ENCODE measurements at regions not wholly inside any gene's neighbourhood (a gene's known extent, or its start where the extent isn't known, plus 50 kb on each side); places are given as distances from the start of the nearest gene placed in this dataset.
"Not testable (repeated sequence)": the region's sequence is repeated elsewhere in the genome, so short reads cannot be mapped to it uniquely, and the experiment has no call there.

DNA sequence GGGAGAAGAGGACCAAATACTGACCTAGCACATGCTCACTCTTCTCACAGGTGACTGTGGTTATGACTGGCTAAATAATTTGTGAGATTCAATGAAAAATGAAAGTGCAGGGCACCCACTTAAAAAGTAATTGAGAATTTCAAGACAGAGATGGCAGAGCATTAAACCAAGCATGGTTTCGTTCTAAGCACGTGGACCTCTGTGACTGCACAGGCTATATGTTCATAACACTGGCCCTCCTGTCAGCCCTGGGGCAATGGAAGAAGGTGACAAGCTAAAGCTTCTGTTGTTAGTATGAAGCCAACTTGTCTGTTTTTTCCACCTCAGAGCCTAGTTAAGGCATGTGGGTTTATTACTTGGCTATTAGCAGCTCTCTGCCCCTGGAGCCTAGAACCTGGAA lies 130.9 kb downstream of the FASLG start:
- Mint-ChIP-seq H3K4me1 (no peaks in the 10 kb centered on the region), H3K9me3 (peaks cover 2% of the 10 kb centered on the region)

GRCh38 chr1:172790245-172790644 lies 131.3 kb downstream of the FASLG start:
- no peak for DNase-seq
- H3K36me3 Mint-ChIP-seq (ENCODE audit: low read depth) = no peaks in the 10 kb centered on the region
- peaks cover 2% of the 10 kb centered on the region for H3K9me3 Mint-ChIP-seq
- ChIA-PET CTCF (no interaction called here), POLR2A (no interaction called here)
- H3K27me3 Mint-ChIP-seq = peaks cover 6% of the 10 kb centered on the region
- H3K4me1 Mint-ChIP-seq = no peaks in the 10 kb centered on the region
- H3K4me3 Mint-ChIP-seq = no peak overlapping the region
- no peak overlapping the region for H3K27ac Mint-ChIP-seq

More for the DNA sequence above, 130.9 kb downstream of the FASLG start:
- Mint-ChIP-seq H3K27ac (no peak overlapping the region), H3K27me3 (peaks cover 6% of the 10 kb centered on the region), H3K36me3 (ENCODE audit: low read depth) (no peaks in the 10 kb centered on the region), H3K4me3 (no peak overlapping the region)
- DNase-seq = no peak
- ChIA-PET POLR2A (no interaction called here), CTCF (no interaction called here)

GRCh38 chr1:172793823-172794222 lies 134.9 kb downstream of the FASLG start:
- Mint-ChIP-seq H3K27ac (no peak overlapping the region), H3K36me3 (ENCODE audit: low read depth) (no peaks in the 10 kb centered on the region), H3K9me3 (no peaks in the 10 kb centered on the region), H3K4me3 (no peak overlapping the region), H3K27me3 (peaks cover 6% of the 10 kb centered on the region), H3K4me1 (no peaks in the 10 kb centered on the region)
- CTCF ChIA-PET = no interaction called here
- POLR2A ChIA-PET = no interaction called here
- DNase-seq = no peak

- H3K4me3 Mint-ChIP-seq = no peak overlapping the region
- H3K36me3 Mint-ChIP-seq (ENCODE audit: low read depth) = no peaks in the 10 kb centered on the region
- H3K4me1 Mint-ChIP-seq = no peaks in the 10 kb centered on the region
- POLR2A ChIA-PET = interaction anchor here (0.9 kb wide), 1 partner anchor 21 kb away, joined by 3 read pairs; no protein-coding TSS in a partner anchor
- no peaks in the 10 kb centered on the region for H3K9me3 Mint-ChIP-seq
- CTCF ChIA-PET = no interaction called here
- no peak for DNase-seq
- H3K27ac Mint-ChIP-seq = no peak overlapping the region
- H3K27me3 Mint-ChIP-seq = peaks cover 4% of the 10 kb centered on the region
Observed at GRCh38 chr1:172795741-172796140, 136.8 kb downstream of the FASLG start.

DNA sequence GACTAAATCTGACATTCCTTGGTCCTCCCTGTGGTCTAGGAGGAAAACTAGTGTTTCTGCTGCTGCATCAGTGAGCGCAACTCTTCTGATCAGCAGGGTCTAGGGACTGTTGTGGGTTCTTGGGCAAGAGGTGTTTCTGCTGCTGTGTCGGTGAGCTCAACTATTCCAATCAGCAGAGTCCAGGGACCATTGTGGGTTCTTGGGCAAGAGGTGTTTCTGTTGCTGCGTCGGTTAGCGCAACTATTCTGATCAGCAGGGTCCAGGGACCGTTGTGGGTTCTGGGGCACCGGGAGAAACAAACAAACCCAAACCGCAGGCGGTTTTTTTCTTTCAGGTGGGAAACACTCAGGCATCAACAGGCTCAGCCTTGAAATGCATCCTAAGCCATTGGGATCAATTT lies 140.9 kb downstream of the FASLG start:
- H3K27me3 Mint-ChIP-seq; POLR2A ChIA-PET; H3K4me1 Mint-ChIP-seq; H3K27ac Mint-ChIP-seq; CTCF ChIA-PET; H3K4me3 Mint-ChIP-seq; H3K36me3 Mint-ChIP-seq (ENCODE audit: low read depth); DNase-seq: not testable (repeated sequence)
- peaks cover 12% of the 10 kb centered on the region for H3K9me3 Mint-ChIP-seq

DNA sequence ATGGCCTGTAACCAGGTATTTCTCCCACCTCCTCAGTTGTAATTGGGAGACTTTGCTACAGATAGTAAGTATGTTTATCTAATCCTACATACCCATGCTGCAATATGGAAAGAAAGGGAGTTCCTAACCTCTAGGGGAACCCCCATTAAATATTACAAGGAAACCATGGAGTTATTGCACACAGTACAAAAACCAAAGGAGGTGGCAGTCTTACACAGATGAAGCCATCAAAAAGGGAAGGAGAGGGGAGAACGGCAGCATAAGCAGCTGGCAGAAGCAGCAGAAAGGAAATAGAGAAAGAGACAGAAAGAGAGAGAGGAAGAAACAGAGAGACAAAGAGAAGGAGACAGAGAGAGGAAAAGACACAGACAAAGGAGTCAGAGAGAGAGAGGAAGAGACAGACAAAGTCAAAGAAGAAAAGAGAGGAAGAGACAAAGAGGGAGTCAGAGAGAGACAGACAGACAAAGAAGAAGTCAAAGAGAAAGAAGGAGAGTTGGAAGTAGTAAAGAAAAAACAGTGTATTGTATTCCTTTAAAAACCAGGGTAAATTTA lies 142.9 kb downstream of the FASLG start:
- ChIA-PET POLR2A (no interaction called here), CTCF (no interaction called here)
- no peaks in the 10 kb centered on the region for H3K27me3 Mint-ChIP-seq
- no peak overlapping the region for H3K27ac Mint-ChIP-seq
- no peaks in the 10 kb centered on the region for H3K36me3 Mint-ChIP-seq (ENCODE audit: low read depth)
- no peaks in the 10 kb centered on the region for H3K4me1 Mint-ChIP-seq
- H3K4me3 Mint-ChIP-seq = no peak overlapping the region
- DNase-seq = no peak
- peaks cover 12% of the 10 kb centered on the region for H3K9me3 Mint-ChIP-seq

DNA sequence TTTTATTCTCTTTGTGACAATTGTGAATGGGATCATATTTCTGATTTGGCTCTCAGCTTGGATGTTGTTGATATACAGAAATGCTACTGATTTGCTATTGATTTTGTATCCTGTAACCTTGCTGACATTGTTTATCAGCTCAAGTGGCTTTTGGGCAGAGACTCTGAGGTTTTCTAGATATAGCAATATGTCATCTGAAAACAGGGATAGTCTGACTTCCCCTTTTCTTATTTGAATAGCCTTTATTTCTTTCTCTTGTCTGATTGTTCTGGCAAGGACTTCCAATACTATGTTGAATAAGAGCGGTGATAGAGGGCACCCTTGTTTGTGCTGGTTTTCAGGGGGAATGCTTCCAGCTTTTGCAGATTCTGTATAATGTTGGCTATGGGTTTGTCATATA lies 150.8 kb downstream of the FASLG start:
- H3K4me3 Mint-ChIP-seq = no peak overlapping the region
- peaks cover 9% of the 10 kb centered on the region for H3K27me3 Mint-ChIP-seq
- peaks cover 7% of the 10 kb centered on the region for H3K4me1 Mint-ChIP-seq
- CTCF ChIA-PET = no interaction called here
- peaks cover 2% of the 10 kb centered on the region for H3K36me3 Mint-ChIP-seq (ENCODE audit: low read depth)
- POLR2A ChIA-PET = no interaction called here
- DNase-seq = no peak
- no peak overlapping the region for H3K27ac Mint-ChIP-seq
- peaks cover 17% of the 10 kb centered on the region for H3K9me3 Mint-ChIP-seq

- Mint-ChIP-seq H3K4me3 (no peak overlapping the region), H3K27ac (no peak overlapping the region), H3K4me1 (peaks cover 7% of the 10 kb centered on the region), H3K27me3 (peaks cover 9% of the 10 kb centered on the region), H3K36me3 (ENCODE audit: low read depth) (peaks cover 9% of the 10 kb centered on the region), H3K9me3 (peaks cover 26% of the 10 kb centered on the region)
- DNase-seq = no peak
- ChIA-PET POLR2A (no interaction called here), CTCF (no interaction called here)
Observed at GRCh38 chr1:172810480-172811175, 151.7 kb downstream of the FASLG start.

GRCh38 chr1:172811694-172812093 lies 152.8 kb downstream of the FASLG start:
- H3K27me3 Mint-ChIP-seq = peaks cover 15% of the 10 kb centered on the region
- H3K9me3 Mint-ChIP-seq = peaks cover 29% of the 10 kb centered on the region
- DNase-seq = no peak
- no peak overlapping the region for H3K27ac Mint-ChIP-seq
- H3K4me3 Mint-ChIP-seq = no peak overlapping the region
- ChIA-PET POLR2A (no interaction called here), CTCF (no interaction called here)
- H3K36me3 Mint-ChIP-seq (ENCODE audit: low read depth) = peaks cover 13% of the 10 kb centered on the region
- H3K4me1 Mint-ChIP-seq = peaks cover 10% of the 10 kb centered on the region

GRCh38 chr1:172812118-172812517 lies 153.2 kb downstream of the FASLG start:
- CTCF ChIA-PET = no interaction called here

DNA sequence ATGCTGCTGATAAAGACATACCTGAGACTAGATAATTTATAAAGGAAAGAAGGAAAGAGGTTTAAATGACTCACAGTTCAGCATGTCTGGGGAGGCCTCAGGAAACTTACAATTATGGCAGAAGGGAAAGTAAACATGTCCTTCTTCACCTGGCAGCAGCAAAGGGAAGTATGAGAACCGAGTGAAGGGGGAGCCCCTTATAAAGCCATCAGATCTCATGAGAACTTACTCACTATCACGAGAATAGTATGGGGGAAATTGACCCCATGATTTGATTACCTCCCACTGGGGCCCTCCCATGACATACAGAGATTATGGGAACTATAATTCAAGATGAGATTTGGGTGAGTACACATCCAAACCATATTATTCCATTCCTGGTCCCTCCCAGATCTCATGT lies 154.4 kb downstream of the FASLG start:
- ChIA-PET CTCF (no interaction called here), POLR2A (no interaction called here)
- no peak for DNase-seq
- Mint-ChIP-seq H3K36me3 (ENCODE audit: low read depth) (peaks cover 16% of the 10 kb centered on the region), H3K27me3 (peaks cover 20% of the 10 kb centered on the region), H3K9me3 (peaks cover 26% of the 10 kb centered on the region), H3K4me3 (no peak overlapping the region), H3K4me1 (peaks cover 18% of the 10 kb centered on the region), H3K27ac (no peak overlapping the region)

More at GRCh38 chr1:172812118-172812517, 153.2 kb downstream of the FASLG start:
- no peak overlapping the region for H3K27ac Mint-ChIP-seq
- peaks cover 29% of the 10 kb centered on the region for H3K9me3 Mint-ChIP-seq
- H3K36me3 Mint-ChIP-seq (ENCODE audit: low read depth) = peaks cover 16% of the 10 kb centered on the region
- DNase-seq = no peak
- POLR2A ChIA-PET = no interaction called here
- H3K27me3 Mint-ChIP-seq = peaks cover 19% of the 10 kb centered on the region
- H3K4me3 Mint-ChIP-seq = no peak overlapping the region
- peaks cover 14% of the 10 kb centered on the region for H3K4me1 Mint-ChIP-seq

DNA sequence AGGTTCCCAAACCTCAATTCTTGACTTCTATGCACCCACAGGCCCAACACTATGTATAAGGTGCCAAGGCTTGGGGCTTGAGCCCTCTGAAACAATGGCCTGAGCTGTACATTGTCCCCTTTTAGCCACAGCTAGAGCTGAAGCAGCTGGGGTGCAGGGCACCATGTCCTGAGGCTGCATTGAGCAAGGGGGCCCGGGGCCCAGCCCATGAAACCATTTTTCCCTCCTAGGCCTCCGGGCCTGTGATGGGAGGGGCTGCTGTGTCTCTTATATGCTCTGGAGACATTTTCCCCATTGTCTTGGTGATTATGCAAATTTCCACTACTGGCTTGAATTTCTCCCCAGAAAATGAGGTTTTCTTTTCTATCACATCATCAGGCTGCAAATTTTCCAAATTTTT lies 155.5 kb downstream of the FASLG start:
- no peak overlapping the region for H3K4me3 Mint-ChIP-seq
- DNase-seq = no peak
- peaks cover 21% of the 10 kb centered on the region for H3K9me3 Mint-ChIP-seq
- peaks cover 17% of the 10 kb centered on the region for H3K27me3 Mint-ChIP-seq
- peaks cover 29% of the 10 kb centered on the region for H3K4me1 Mint-ChIP-seq
- H3K36me3 Mint-ChIP-seq (ENCODE audit: low read depth) = peaks cover 16% of the 10 kb centered on the region
- H3K27ac Mint-ChIP-seq = no peak overlapping the region
- POLR2A ChIA-PET = no interaction called here
- CTCF ChIA-PET = no interaction called here

- no peak overlapping the region for H3K27ac Mint-ChIP-seq
- H3K4me3 Mint-ChIP-seq = no peak overlapping the region
- peaks cover 19% of the 10 kb centered on the region for H3K9me3 Mint-ChIP-seq
- no peak for DNase-seq
- ChIA-PET CTCF (no interaction called here), POLR2A (no interaction called here)
- peaks cover 39% of the 10 kb centered on the region for H3K4me1 Mint-ChIP-seq
- H3K27me3 Mint-ChIP-seq = peaks cover 10% of the 10 kb centered on the region
- peaks cover 16% of the 10 kb centered on the region for H3K36me3 Mint-ChIP-seq (ENCODE audit: low read depth)
Observed at GRCh38 chr1:172815740-172816139, 156.8 kb downstream of the FASLG start.

DNA sequence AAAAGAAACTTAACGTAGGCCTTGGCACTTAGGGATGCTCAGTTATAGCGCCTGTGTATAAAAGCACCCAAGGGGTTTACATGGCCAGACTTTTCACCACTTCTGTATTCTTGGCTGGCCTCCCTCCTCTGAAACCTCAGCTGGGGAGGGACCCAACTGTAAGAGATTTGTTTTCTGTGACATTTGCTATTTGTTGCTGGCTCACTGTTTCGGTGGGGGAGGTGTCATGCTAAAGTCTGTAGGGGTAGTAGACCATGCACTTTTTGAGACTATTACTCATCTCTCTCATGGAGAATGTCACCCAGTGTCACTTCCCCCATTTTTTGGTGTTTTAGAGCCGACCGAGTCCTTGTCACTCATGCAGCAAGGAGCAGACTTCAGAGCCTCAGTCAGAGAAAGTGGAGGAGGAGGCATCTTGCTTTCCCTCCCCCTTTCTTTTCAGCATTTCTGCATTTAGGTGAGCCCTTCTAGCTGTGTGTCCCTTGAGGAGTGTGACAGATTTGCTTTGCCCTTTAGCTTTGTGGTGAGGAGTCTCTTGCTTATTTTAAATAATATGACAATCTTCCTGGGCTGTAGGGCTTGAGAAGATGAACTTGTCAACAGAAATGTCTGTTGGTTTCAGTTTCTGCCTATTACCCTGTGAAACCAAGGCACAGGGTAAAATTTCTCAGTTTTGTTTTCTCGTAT lies 160.1 kb downstream of the FASLG start:
- peaks cover 15% of the 10 kb centered on the region for H3K27me3 Mint-ChIP-seq
- H3K36me3 Mint-ChIP-seq (ENCODE audit: low read depth) = peaks cover 16% of the 10 kb centered on the region
- H3K9me3 Mint-ChIP-seq = peaks cover 14% of the 10 kb centered on the region
- peak overlapping the region; percentile 86 for H3K27ac Mint-ChIP-seq
- ChIA-PET POLR2A (interaction anchor here (1.0 to 1.5 kb wide), 3 partner anchors 10 to 76 kb away, joined by 4 to 8 read pairs (median 5); no protein-coding TSS in a partner anchor), CTCF (interaction anchor here (0.9 to 1.7 kb wide), 3 partner anchors 40 to 77 kb away, joined by 3 to 5 read pairs (median 4); no protein-coding TSS in a partner anchor)
- peak; percentile 51 for DNase-seq
- peak overlapping the region; percentile 42 for H3K4me3 Mint-ChIP-seq
- H3K4me1 Mint-ChIP-seq = peaks cover 31% of the 10 kb centered on the region

All from activated CD4-positive, alpha-beta memory T cell treated with anti-CD3 and anti-CD28 coated beads, Interleukin-2, amount 10 ng/mL, durations not matched to agents 7 days and 5 days (primary cell).